OCI-LY1 (cell line): ENCODE measurements at regions not wholly inside any gene's neighbourhood (a gene's known extent, or its start where the extent isn't known, plus 50 kb on each side); places are given as distances from the start of the nearest gene placed in this dataset.

ENCODE experiments used
- H2AFZ ChIP-seq: fragments of 200-600 bp; sonication (generic), shearing (Covaris generic); 2 replicates; pipeline ENCODE4 v1.6.0; 2014; ENCODE audit warnings: antibody characterized with exemption, mild to moderate bottlenecking, low read length
- H3F3A ChIP-seq: fragments of 200-600 bp; sonication (generic), shearing (Covaris generic); 2 replicates; pipeline ENCODE4 v1.6.0; 2014; ENCODE audit warnings: mild to moderate bottlenecking, antibody characterized with exemption, low read length, moderate library complexity; ENCODE audit not compliant: insufficient read depth
- H3K27ac ChIP-seq: fragments of 200-600 bp; sonication (generic); 2 replicates; pipeline ENCODE4 v1.5.1; 2014; ENCODE audit warnings: low read length, mixed run types, mild to moderate bottlenecking, low read depth; ENCODE audit not compliant: poor library complexity, severe bottlenecking
- H3K27me3 ChIP-seq: fragments of 200-600 bp; sonication (generic); 2 replicates; pipeline ENCODE4 v1.6.0; 2014; ENCODE audit warnings: antibody characterized with exemption, mild to moderate bottlenecking, low read length, moderate library complexity; ENCODE audit not compliant: insufficient read depth
- H3K36me3 ChIP-seq: fragments of 200-600 bp; sonication (generic); 2 replicates; pipeline ENCODE4 v1.6.1; 2014; ENCODE audit warnings: mild to moderate bottlenecking, antibody characterized with exemption, low read length, moderate library complexity, mixed read lengths; ENCODE audit not compliant: insufficient read depth
- H3K4me1 ChIP-seq: fragments of 200-600 bp; sonication (generic); 2 replicates; pipeline ENCODE4 v1.5.1; 2014; ENCODE audit warnings: mild to moderate bottlenecking, low read length, moderate library complexity; ENCODE audit not compliant: insufficient read depth, severe bottlenecking
- H3K4me2 ChIP-seq: fragments of 200-600 bp; sonication (generic), shearing (Covaris generic); 2 replicates; pipeline ENCODE4 v1.6.1; 2014; ENCODE audit warnings: low read length
- H3K4me3 ChIP-seq: fragments of 200-600 bp; sonication (generic); 2 replicates; pipeline ENCODE4 v1.5.1; 2014; ENCODE audit warnings: low read length, low read depth, mild to moderate bottlenecking, mixed read lengths; ENCODE audit not compliant: poor library complexity, severe bottlenecking
- H3K79me2 ChIP-seq: fragments of 200-600 bp; shearing (Covaris generic); 2 replicates; pipeline ENCODE4 v1.6.1; 2016; ENCODE audit warnings: mixed run types, low read length, mixed read lengths; ENCODE audit not compliant: insufficient read depth
- H3K9ac ChIP-seq: fragments of 200-600 bp; sonication (generic), shearing (Covaris generic); 2 replicates; pipeline ENCODE4 v1.6.1; 2014; ENCODE audit warnings: mild to moderate bottlenecking, low read length, mixed read lengths
- H3K9me2 ChIP-seq: fragments of 200-600 bp; sonication (generic), shearing (Covaris generic); 2 replicates; pipeline ENCODE4 v1.6.1; 2014; ENCODE audit warnings: low read depth, mild to moderate bottlenecking, low read length, mixed read lengths
- H3K9me3 ChIP-seq: fragments of 200-600 bp; shearing (Covaris generic); 2 replicates; pipeline ENCODE4 v1.6.1; 2014; ENCODE audit warnings: low read length, mixed read lengths
- H4K20me1 ChIP-seq: fragments of 200-600 bp; sonication (generic), shearing (Covaris generic); 2 replicates; pipeline ENCODE4 v1.6.0; 2016; ENCODE audit warnings: mild to moderate bottlenecking, low read length; ENCODE audit not compliant: insufficient read depth
- CTCF ChIP-seq: fragments of 200-600 bp; sonication (generic), shearing (Covaris generic); IDR thresholded peaks from 2 replicates; pipeline ENCODE4 v1.5.1; 2017; ENCODE audit warnings: mild to moderate bottlenecking, antibody characterized with exemption, low read length, moderate library complexity, mixed read lengths
- EZH2 ChIP-seq: fragments of 200-600 bp; sonication (generic), shearing (Covaris generic); IDR thresholded peaks from 2 replicates; pipeline ENCODE4 v1.8.0; 2017; ENCODE audit warnings: borderline replicate concordance, mixed run types, mild to moderate bottlenecking, antibody characterized with exemption, low read length, moderate library complexity, mixed read lengths

DNA sequence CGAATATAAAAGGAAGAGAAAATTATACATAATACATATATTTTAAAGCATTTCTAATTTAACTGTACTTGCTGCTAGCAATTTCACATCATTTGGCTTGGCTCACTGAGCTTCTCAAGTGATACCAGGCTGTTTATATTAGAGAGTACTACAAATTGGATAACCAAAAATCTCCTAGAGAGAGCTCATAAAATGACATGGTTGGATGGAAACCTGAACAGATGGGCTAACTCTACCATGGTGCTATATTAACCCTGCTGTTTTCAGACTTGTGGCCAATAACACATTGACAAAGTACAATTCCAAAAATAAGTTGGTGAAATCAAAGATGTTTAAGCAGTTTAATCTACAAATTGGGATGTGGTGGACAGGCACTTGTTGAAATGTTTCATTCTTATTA lies 364.4 kb upstream of the GCFC2 start:
- Histone ChIP-seq H3K4me3 (no peak overlapping the region), H3K27me3 (no peaks in the 10 kb centered on the region), H3K4me1 (no peaks in the 10 kb centered on the region), H3F3A (no peaks in the 10 kb centered on the region), H3K79me2 (no peaks in the 10 kb centered on the region), H3K27ac (no peak overlapping the region), H3K4me2 (no peak overlapping the region), H3K9ac (no peak overlapping the region), H3K36me3 (no peaks in the 10 kb centered on the region), H3K9me2 (no peaks in the 10 kb centered on the region), H2AFZ (no peak overlapping the region), H4K20me1 (no peaks in the 10 kb centered on the region), H3K9me3 (no peaks in the 10 kb centered on the region)
- TF ChIP-seq CTCF (no peak), EZH2 (no peak)

- H2AFZ ChIP-seq, result no peak overlapping the region
- no peaks in the 10 kb centered on the region for H4K20me1 ChIP-seq
- H3F3A ChIP-seq, result no peaks in the 10 kb centered on the region
- no peak overlapping the region for H3K4me2 ChIP-seq
- H3K27ac ChIP-seq, result no peak overlapping the region
- no peaks in the 10 kb centered on the region for H3K36me3 ChIP-seq
- TF ChIP-seq EZH2 (no peak), CTCF (no peak)
- no peak overlapping the region for H3K4me3 ChIP-seq
- no peaks in the 10 kb centered on the region for H3K27me3 ChIP-seq
- H3K4me1 ChIP-seq, result no peaks in the 10 kb centered on the region
- H3K79me2 ChIP-seq, result no peaks in the 10 kb centered on the region
- H3K9me2 ChIP-seq, result no peaks in the 10 kb centered on the region
- no peak overlapping the region for H3K9ac ChIP-seq
- 0 out of 2 replicates have a peak, but pooled peaks cover 3% of the 10 kb centered on the region for H3K9me3 ChIP-seq
These were observed 363.4 kb upstream of the GCFC2 start for GRCh38 chr2:76073992-76074604.

DNA sequence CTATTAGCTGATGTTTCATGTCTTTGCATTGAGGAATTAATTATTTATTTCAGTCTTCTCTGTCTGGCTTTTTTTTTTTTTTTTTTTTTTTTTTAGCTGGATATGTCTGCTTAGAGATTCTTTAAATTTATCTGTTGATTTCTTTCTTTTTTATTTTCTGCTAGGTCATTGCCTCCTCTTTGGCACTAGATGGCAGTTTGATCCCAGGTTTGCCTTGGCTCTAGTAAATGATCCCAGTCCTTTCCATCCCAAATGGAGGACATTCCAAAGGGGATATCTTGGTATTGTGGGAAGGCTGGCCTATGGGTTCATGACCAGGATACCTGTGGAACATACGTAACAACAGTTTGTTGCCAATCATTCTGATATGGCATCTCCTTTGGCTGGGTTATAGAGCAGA lies 339.5 kb upstream of the GCFC2 start:
- Histone ChIP-seq H3K27ac (no peak overlapping the region), H3K9me3 (no peaks in the 10 kb centered on the region), H3K9me2 (no peaks in the 10 kb centered on the region), H3K27me3 (no peaks in the 10 kb centered on the region), H3K4me3 (no peak overlapping the region), H2AFZ (no peak overlapping the region), H4K20me1 (no peaks in the 10 kb centered on the region), H3K4me1 (no peaks in the 10 kb centered on the region), H3K4me2 (no peak overlapping the region), H3K79me2 (no peaks in the 10 kb centered on the region), H3K9ac (no peak overlapping the region), H3K36me3 (no peaks in the 10 kb centered on the region), H3F3A (no peaks in the 10 kb centered on the region)
- TF ChIP-seq CTCF (no peak), EZH2 (no peak)
